OCI-LY3 (cell line): ENCODE measurements at regions not wholly inside any gene's neighbourhood (a gene's known extent, or its start where the extent isn't known, plus 50 kb on each side); places are given as distances from the start of the nearest gene placed in this dataset.

Experiments used
- EZH2phosphoT487 ChIP-seq: fragments of 200-600 bp; shearing (Covaris generic); IDR thresholded peaks from 2 replicates; pipeline ENCODE4 v1.6.1; 2018; ENCODE audit warnings: antibody characterized with exemption, mixed run types, low read depth
- TF ChIP-seq, protein P1 (sequence below): fragments of 200-600, 300-600 bp; sonication (generic); IDR thresholded peaks from 2 replicates; pipeline ENCODE4 v1.5.1; 2014; ENCODE audit warnings: antibody characterized with exemption, low read length, low read depth

DNA sequence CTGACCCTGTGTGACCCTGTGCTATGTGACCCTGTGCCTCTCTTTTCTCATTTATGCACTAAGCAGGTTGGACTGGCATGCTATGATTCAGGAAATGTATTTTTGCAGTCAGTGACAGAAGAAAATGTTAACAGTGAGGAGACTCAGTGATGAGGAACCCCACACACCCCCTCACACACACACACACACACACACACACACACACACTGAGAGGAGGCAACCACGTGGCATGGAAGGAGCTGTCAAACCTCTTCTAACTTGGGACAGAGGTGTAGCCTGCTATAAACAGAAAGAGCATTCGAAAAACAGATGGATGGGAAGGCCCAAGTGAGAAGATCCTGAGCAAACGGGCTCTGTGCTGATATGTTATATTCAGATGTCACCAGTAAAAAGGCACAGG lies 57.9 kb upstream of the GRIA1 start:
- TF ChIP-seq, protein P1, sequence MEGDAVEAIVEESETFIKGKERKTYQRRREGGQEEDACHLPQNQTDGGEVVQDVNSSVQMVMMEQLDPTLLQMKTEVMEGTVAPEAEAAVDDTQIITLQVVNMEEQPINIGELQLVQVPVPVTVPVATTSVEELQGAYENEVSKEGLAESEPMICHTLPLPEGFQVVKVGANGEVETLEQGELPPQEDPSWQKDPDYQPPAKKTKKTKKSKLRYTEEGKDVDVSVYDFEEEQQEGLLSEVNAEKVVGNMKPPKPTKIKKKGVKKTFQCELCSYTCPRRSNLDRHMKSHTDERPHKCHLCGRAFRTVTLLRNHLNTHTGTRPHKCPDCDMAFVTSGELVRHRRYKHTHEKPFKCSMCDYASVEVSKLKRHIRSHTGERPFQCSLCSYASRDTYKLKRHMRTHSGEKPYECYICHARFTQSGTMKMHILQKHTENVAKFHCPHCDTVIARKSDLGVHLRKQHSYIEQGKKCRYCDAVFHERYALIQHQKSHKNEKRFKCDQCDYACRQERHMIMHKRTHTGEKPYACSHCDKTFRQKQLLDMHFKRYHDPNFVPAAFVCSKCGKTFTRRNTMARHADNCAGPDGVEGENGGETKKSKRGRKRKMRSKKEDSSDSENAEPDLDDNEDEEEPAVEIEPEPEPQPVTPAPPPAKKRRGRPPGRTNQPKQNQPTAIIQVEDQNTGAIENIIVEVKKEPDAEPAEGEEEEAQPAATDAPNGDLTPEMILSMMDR, result no peak
- TF ChIP-seq EZH2phosphoT487, result no peak
